ENCODE measurements at regions not wholly inside any gene's neighbourhood (a gene's known extent, or its start where the extent isn't known, plus 50 kb on each side); places are given as distances from the start of the nearest gene placed in this dataset.

DNA sequence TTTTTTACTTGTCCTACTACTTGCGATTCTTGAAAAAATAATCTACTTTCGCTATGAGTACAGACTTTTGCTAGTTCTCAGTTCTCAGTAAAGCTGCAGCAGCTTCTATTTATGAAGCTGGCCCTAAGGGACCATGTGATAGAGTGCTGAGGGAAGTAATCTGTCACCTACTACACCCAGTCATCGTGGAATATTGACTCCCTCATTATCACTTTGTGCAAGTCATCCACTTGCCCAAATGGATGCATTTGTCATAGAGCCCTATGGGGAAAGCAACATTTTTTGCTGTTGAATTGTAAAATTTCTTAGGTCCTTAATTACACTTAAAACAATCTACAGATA, 1919.8 kb downstream of the SUCLG1 start:
- TF ChIP-seq, protein P1, sequence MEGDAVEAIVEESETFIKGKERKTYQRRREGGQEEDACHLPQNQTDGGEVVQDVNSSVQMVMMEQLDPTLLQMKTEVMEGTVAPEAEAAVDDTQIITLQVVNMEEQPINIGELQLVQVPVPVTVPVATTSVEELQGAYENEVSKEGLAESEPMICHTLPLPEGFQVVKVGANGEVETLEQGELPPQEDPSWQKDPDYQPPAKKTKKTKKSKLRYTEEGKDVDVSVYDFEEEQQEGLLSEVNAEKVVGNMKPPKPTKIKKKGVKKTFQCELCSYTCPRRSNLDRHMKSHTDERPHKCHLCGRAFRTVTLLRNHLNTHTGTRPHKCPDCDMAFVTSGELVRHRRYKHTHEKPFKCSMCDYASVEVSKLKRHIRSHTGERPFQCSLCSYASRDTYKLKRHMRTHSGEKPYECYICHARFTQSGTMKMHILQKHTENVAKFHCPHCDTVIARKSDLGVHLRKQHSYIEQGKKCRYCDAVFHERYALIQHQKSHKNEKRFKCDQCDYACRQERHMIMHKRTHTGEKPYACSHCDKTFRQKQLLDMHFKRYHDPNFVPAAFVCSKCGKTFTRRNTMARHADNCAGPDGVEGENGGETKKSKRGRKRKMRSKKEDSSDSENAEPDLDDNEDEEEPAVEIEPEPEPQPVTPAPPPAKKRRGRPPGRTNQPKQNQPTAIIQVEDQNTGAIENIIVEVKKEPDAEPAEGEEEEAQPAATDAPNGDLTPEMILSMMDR (IDR thresholded peaks at IDR 0.05; ENCODE audit: low read depth, low read length, poor library complexity, severe bottlenecking) = no peak
- TF ChIP-seq EZH2phosphoT487 (IDR thresholded peaks at IDR 0.05; ENCODE audit: borderline replicate concordance, low read length) = no peak

All from DOHH2 (cell line).